Panc1 (cell line): ENCODE measurements at regions not wholly inside any gene's neighbourhood (a gene's known extent, or its start where the extent isn't known, plus 50 kb on each side); places are given as distances from the start of the nearest gene placed in this dataset.
"Not testable (repeated sequence)": the region's sequence is repeated elsewhere in the genome, so short reads cannot be mapped to it uniquely, and the experiment has no call there.

Source experiments
- ATAC-seq: fragments of 200-7000 bp; cut with Tn5 transposase; 2 replicates; pipeline ENCODE4 v1.9.1; 2020; ENCODE audit warnings: mild to moderate bottlenecking, moderate library complexity
- BruUV-seq: library from RNA; stranded (reverse); fragments of 400-500 nt; replicated peaks from 2 replicates; lab custom pipeline; 2021; lab: Mats Ljungman, UMichigan
- CTCF ChIA-PET: fragments of 300-600 bp; sonication (Branson Sonifier 250); formaldehyde crosslinking; loops from one replicate; lab custom pipeline; 2022; ENCODE audit warnings: antibody characterized with exemption; lab: Charles Lee
- POLR2A ChIA-PET: fragments of 300-600 bp; sonication (Branson Sonifier 250); formaldehyde crosslinking; loops from one replicate; lab custom pipeline; 2022; ENCODE audit warnings: antibody characterized with exemption; lab: Charles Lee
- DNase-seq: peaks from one replicate; pipeline ENCODE4 v3.0.0-alpha.2; 2010; ENCODE audit warnings: low read depth, low spot score
- H3K27ac ChIP-seq: 2 replicates; pipeline ENCODE4 v1.5.1; 2011; ENCODE audit warnings: mild to moderate bottlenecking, low read length, inconsistent platforms
- H3K27me3 ChIP-seq: fragments of 200-500 bp; sonication (Bioruptor generic); 2 replicates; pipeline ENCODE4 v1.6.0; 2014; ENCODE audit warnings: low read length, inconsistent platforms; ENCODE audit not compliant: control insufficient read depth, insufficient read depth
- H3K36me3 ChIP-seq: fragments of 200-500 bp; sonication (Bioruptor generic); 2 replicates; pipeline ENCODE4 v1.5.1; 2014; ENCODE audit warnings: inconsistent platforms, mild to moderate bottlenecking, low read length, moderate library complexity; ENCODE audit not compliant: control insufficient read depth, insufficient read depth
- H3K4me1 ChIP-seq: 2 replicates; pipeline ENCODE4 v1.5.1; 2011; ENCODE audit warnings: inconsistent platforms, mild to moderate bottlenecking, low read length, moderate library complexity; ENCODE audit not compliant: control insufficient read depth, insufficient read depth
- H3K4me3 ChIP-seq, 2 experiments: 2 replicates each; pipeline ENCODE4 v1.5.1; 2011 to 2012; ENCODE audit warnings: low read depth in 2 of 2, low read length in 2 of 2, mild to moderate bottlenecking in 2 of 2, inconsistent platforms in 1 of 2, moderate library complexity in 1 of 2
- H3K9me3 ChIP-seq: fragments of 200-500 bp; sonication (Bioruptor generic); 2 replicates; pipeline ENCODE4 v1.5.1; 2014; ENCODE audit warnings: low read depth, mild to moderate bottlenecking, inconsistent platforms, low read length, moderate library complexity; ENCODE audit not compliant: control insufficient read depth, insufficient read depth
- POLR2AphosphoS5 ChIP-seq: IDR thresholded peaks from 2 replicates; pipeline ENCODE4 v1.6.1; 2012; ENCODE audit warnings: mild to moderate bottlenecking, low read depth, low read length, moderate library complexity
- SIN3A ChIP-seq: IDR thresholded peaks from 2 replicates; pipeline ENCODE4 v1.6.1; 2012; ENCODE audit warnings: low read depth, mild to moderate bottlenecking, low read length, moderate library complexity, borderline replicate concordance; ENCODE audit not compliant: insufficient read depth
- TCF7L2 ChIP-seq: IDR thresholded peaks from 2 replicates; pipeline ENCODE4 v1.6.1; 2011; ENCODE audit warnings: mild to moderate bottlenecking, low read depth, low read length, inconsistent platforms
- in situ Hi-C: cut with HindIII; loops from 2 replicates; pipeline ENCODE4 v1.10.0; 2016; ENCODE audit warnings: low sequenced_read_pairs, low pct_unique_long_range_greater_than_20kb
- intact Hi-C: fragments of 100-400 bp; cut with micrococcal nuclease; formaldehyde crosslinking; loops from one replicate; pipeline ENCODE4 v1.10.0; 2022; ENCODE audit not compliant: unreplicated experiment
- TF ChIP-seq, protein P1 (sequence below): fragments of 450-650 bp; IDR thresholded peaks from 2 replicates; pipeline ENCODE4 v1.5.1; 2017; ENCODE audit warnings: mild to moderate bottlenecking
- TF ChIP-seq, protein P2 (sequence below), 2 experiments: IDR thresholded peaks; 2 replicates each; pipeline ENCODE4 v1.6.1; 2011 to 2012; ENCODE audit warnings: low read depth in 2 of 2, control low read depth in 1 of 2, low read length in 1 of 2, mild to moderate bottlenecking in 1 of 2, moderate library complexity in 1 of 2; ENCODE audit not compliant: insufficient read depth in 1 of 2

DNA sequence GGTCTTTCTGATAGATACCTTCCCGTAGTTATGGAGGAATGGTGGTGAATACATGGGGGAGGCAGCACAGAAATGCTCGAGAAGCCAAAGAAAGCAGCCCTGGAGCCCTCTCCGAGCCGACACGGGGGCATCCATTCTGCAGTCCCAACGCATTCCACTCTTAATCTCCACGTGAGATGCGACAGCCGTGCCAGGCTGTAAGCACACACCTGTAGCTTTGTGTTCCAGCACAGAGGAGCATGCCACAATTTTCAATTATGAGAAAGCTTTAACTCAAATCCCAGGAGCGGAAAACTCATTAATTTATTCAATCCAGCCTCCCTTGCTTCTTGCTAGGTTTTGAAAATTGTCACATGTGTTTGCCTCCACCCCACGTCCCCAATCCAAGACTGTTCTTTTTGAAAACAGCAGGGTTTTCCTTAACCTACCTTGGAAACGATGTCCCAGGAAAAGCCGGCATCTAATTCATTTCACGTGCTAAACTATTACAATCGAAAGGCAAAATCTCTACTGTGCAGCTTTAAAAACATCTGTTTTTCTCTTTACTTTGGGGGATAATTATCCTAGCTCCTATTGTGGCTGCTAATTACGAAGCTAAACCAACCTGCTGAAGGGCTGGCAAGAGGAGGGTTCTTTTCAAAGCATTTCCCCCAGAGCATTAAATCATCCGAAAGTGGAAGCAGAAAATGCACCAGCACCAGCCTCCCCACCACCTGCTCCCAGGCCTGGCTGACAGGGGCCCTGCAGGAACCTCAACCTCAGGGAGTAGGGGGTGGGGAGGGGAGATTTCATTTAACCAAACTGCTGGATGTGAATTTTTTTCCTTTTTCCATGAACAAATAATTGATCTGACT, 56.0 kb upstream of the CHST15 start:
- ATAC-seq (no peak), DNase-seq (no peak)
- no peaks in the 10 kb centered on the region for H3K9me3 ChIP-seq
- H3K4me3 ChIP-seq: no peak overlapping the region
- BruUV-seq: no TSS peak
- H3K36me3 ChIP-seq: no peaks in the 10 kb centered on the region
- H3K27ac ChIP-seq: peak overlapping the region; percentile 60
- ChIA-PET POLR2A (no interaction called here), CTCF (no interaction called here)
- in situ Hi-C loops (no loop called here), intact Hi-C loops (loop anchor here (5.0 kb wide), 1 partner anchor 42 kb away; no protein-coding TSS in a partner anchor)
- H3K4me1 ChIP-seq: peaks cover 32% of the 10 kb centered on the region
- H3K27me3 ChIP-seq: no peaks in the 10 kb centered on the region
- TF ChIP-seq POLR2AphosphoS5 (no peak), TCF7L2 (no peak), SIN3A (no peak)
- TF ChIP-seq, protein P1, sequence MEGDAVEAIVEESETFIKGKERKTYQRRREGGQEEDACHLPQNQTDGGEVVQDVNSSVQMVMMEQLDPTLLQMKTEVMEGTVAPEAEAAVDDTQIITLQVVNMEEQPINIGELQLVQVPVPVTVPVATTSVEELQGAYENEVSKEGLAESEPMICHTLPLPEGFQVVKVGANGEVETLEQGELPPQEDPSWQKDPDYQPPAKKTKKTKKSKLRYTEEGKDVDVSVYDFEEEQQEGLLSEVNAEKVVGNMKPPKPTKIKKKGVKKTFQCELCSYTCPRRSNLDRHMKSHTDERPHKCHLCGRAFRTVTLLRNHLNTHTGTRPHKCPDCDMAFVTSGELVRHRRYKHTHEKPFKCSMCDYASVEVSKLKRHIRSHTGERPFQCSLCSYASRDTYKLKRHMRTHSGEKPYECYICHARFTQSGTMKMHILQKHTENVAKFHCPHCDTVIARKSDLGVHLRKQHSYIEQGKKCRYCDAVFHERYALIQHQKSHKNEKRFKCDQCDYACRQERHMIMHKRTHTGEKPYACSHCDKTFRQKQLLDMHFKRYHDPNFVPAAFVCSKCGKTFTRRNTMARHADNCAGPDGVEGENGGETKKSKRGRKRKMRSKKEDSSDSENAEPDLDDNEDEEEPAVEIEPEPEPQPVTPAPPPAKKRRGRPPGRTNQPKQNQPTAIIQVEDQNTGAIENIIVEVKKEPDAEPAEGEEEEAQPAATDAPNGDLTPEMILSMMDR: no peak
- TF ChIP-seq, protein P2, sequence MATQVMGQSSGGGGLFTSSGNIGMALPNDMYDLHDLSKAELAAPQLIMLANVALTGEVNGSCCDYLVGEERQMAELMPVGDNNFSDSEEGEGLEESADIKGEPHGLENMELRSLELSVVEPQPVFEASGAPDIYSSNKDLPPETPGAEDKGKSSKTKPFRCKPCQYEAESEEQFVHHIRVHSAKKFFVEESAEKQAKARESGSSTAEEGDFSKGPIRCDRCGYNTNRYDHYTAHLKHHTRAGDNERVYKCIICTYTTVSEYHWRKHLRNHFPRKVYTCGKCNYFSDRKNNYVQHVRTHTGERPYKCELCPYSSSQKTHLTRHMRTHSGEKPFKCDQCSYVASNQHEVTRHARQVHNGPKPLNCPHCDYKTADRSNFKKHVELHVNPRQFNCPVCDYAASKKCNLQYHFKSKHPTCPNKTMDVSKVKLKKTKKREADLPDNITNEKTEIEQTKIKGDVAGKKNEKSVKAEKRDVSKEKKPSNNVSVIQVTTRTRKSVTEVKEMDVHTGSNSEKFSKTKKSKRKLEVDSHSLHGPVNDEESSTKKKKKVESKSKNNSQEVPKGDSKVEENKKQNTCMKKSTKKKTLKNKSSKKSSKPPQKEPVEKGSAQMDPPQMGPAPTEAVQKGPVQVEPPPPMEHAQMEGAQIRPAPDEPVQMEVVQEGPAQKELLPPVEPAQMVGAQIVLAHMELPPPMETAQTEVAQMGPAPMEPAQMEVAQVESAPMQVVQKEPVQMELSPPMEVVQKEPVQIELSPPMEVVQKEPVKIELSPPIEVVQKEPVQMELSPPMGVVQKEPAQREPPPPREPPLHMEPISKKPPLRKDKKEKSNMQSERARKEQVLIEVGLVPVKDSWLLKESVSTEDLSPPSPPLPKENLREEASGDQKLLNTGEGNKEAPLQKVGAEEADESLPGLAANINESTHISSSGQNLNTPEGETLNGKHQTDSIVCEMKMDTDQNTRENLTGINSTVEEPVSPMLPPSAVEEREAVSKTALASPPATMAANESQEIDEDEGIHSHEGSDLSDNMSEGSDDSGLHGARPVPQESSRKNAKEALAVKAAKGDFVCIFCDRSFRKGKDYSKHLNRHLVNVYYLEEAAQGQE (IDR thresholded peaks at IDR 0.05; ENCODE audit: insufficient read depth in 1 of 2, low read depth in 2 of 2, low read length in 1 of 2): no peak

DNA sequence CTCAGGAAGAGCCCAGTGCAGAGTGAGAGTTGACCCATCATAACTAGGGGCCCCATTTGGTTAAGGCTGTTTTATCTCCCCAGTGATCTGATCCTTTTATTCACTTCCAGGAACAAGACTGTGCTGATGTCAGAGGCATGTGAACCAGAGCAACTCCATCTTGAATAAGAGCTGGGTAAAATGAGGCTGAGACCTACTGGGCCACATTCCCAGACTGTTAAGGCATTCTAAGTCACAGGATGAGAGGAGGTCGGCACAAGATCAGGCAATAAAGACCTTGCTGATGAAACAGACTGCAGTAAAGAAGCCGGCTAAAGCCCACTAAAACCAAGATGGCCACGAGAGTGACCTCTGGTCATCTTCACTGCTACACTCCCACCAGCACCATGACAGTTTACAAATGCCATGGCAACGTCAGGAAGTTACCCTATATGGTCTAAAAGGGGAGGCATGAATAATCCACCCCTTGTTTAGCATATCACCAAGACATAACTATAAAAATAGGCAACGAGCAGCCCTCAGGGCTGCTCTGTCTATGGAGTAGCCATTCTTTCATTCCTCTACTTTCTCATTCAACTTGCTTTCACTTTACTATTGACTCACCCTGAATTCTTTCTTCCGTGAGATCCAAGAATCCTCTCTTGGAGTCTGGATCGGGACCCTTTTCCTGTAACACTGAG, 55.3 kb upstream of the CHST15 start:
- Histone ChIP-seq H3K27ac (peak overlapping the region; percentile 60), H3K4me1 (peaks cover 28% of the 10 kb centered on the region)
- DNase-seq, H3K9me3 ChIP-seq, H3K4me3 ChIP-seq, H3K36me3 ChIP-seq, CTCF ChIA-PET, intact Hi-C loops, BruUV-seq, ATAC-seq, POLR2A ChIA-PET, H3K27me3 ChIP-seq, in situ Hi-C loops: not testable (repeated sequence)

DNA sequence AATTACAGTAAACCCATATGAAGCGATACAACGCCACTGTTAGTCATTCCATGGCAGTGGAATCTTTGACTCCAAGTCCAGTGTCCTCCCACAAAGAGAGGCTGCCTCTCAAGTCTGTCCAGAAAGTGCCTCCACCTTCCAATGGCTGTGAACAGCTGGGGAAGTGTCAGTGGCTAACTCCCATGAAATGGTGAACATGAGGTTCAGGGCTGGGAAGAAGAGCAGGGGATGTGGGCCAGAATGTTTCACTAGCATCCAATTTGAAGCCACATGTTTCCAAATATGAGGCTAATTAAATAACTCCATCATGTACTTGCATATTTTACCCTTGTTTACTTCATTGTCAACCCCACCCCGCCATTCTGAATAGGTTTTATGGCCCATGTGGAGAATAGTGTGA, 53.1 kb upstream of the CHST15 start:
- no peak for ATAC-seq
- Histone ChIP-seq H3K27me3 (no peaks in the 10 kb centered on the region), H3K9me3 (no peaks in the 10 kb centered on the region), H3K36me3 (no peaks in the 10 kb centered on the region), H3K27ac (no peak overlapping the region), H3K4me3 (no peak overlapping the region), H3K4me1 (peaks cover 6% of the 10 kb centered on the region)
- BruUV-seq: no TSS peak
- in situ Hi-C loops: no loop called here
- no peak for DNase-seq
- CTCF ChIA-PET: no interaction called here
- TF ChIP-seq, protein P1: no peak
- TF ChIP-seq TCF7L2 (no peak), POLR2AphosphoS5 (no peak), SIN3A (no peak)
- TF ChIP-seq, protein P2 (IDR thresholded peaks at IDR 0.05; ENCODE audit: insufficient read depth in 1 of 2, low read depth in 2 of 2, low read length in 1 of 2): no peak
- POLR2A ChIA-PET: no interaction called here
- intact Hi-C loops: no loop called here
